Left ventricle myocardium inferior (tissue), 1 donor: ENCODE measurements at regions not wholly inside any gene's neighbourhood (a gene's known extent, or its start where the extent isn't known, plus 50 kb on each side); places are given as distances from the start of the nearest gene placed in this dataset.

ENCODE experiments used
- DNase-seq: peaks from one replicate; pipeline ENCODE4 v3.0.0-alpha.2; 2020
- H3K27ac ChIP-seq: fragments of 200-600 bp; replicated peaks from 2 replicates; pipeline ENCODE4 v1.8.0; 2021
- H3K27me3 ChIP-seq: fragments of 200-600 bp; 2 replicates; pipeline ENCODE4 v1.8.0; 2021; ENCODE audit warnings: low read depth
- H3K36me3 ChIP-seq: fragments of 200-600 bp; 2 replicates; pipeline ENCODE4 v1.8.0; 2021
- H3K4me1 ChIP-seq: fragments of 200-600 bp; 2 replicates; pipeline ENCODE4 v1.8.0; 2021
- H3K4me3 ChIP-seq: fragments of 200-600 bp; 2 replicates; pipeline ENCODE4 v1.8.0; 2021; ENCODE audit warnings: mild to moderate bottlenecking, moderate library complexity
- H3K9me3 ChIP-seq: fragments of 200-600 bp; replicated peaks from 2 replicates; pipeline ENCODE4 v1.8.0; 2021
- CTCF ChIP-seq: fragments of 200-600 bp; IDR thresholded peaks from 2 replicates; pipeline ENCODE4 v1.8.0; 2021; ENCODE audit warnings: antibody characterized with exemption, mild to moderate bottlenecking, borderline replicate concordance
- intact Hi-C: fragments of 100-400 bp; cut with micrococcal nuclease; formaldehyde crosslinking; loops from one replicate; pipeline ENCODE4 v1.11.0; 2022
- donor health status: DM: no; HTN: yes; CAD: no; lungs with severe emphysema.

GRCh38 chr13:44857736-44858135 lies 131.5 kb downstream of the NUFIP1 start:
- no peak for DNase-seq
- Histone ChIP-seq H3K4me1 (peaks cover 29% of the 10 kb centered on the region), H3K27ac (peak overlapping the region; percentile 86), H3K9me3 (no peaks in the 10 kb centered on the region), H3K4me3 (no peak overlapping the region), H3K36me3 (no peaks in the 10 kb centered on the region), H3K27me3 (no peaks in the 10 kb centered on the region)
- intact Hi-C loops, result no loop called here
- no peak for TF ChIP-seq CTCF

- Histone ChIP-seq H3K36me3 (no peaks in the 10 kb centered on the region), H3K27me3 (no peaks in the 10 kb centered on the region), H3K9me3 (no peaks in the 10 kb centered on the region), H3K27ac (peak overlapping the region; percentile 86), H3K4me1 (peaks cover 29% of the 10 kb centered on the region), H3K4me3 (no peak overlapping the region)
- TF ChIP-seq CTCF, result no peak
- intact Hi-C loops, result no loop called here
- no peak for DNase-seq
Observed at GRCh38 chr13:44857061-44857460, 132.2 kb downstream of the NUFIP1 start.

- H3K27ac ChIP-seq, result peak overlapping the region; percentile 86
- H3K4me1 ChIP-seq, result peaks cover 29% of the 10 kb centered on the region
- no peak for DNase-seq
- H3K36me3 ChIP-seq, result no peaks in the 10 kb centered on the region
- H3K9me3 ChIP-seq, result no peaks in the 10 kb centered on the region
- no peak overlapping the region for H3K4me3 ChIP-seq
- H3K27me3 ChIP-seq, result no peaks in the 10 kb centered on the region
- TF ChIP-seq CTCF, result no peak
- intact Hi-C loops, result no loop called here
Observed at GRCh38 chr13:44855860-44856259, 133.4 kb downstream of the NUFIP1 start.

- no peaks in the 10 kb centered on the region for H3K36me3 ChIP-seq
- H3K9me3 ChIP-seq, result no peaks in the 10 kb centered on the region
- H3K4me1 ChIP-seq, result peaks cover 36% of the 10 kb centered on the region
- intact Hi-C loops, result no loop called here
- TF ChIP-seq CTCF, result no peak
- H3K27me3 ChIP-seq, result no peaks in the 10 kb centered on the region
- DNase-seq, result peak; percentile 74
- H3K27ac ChIP-seq, result peak overlapping the region; percentile 86
- H3K4me3 ChIP-seq, result peak overlapping the region; percentile 30
Observed at GRCh38 chr13:44854313-44855060, 134.8 kb downstream of the NUFIP1 start.

- TF ChIP-seq CTCF, result no peak
- Histone ChIP-seq H3K27me3 (no peaks in the 10 kb centered on the region), H3K4me1 (peaks cover 40% of the 10 kb centered on the region), H3K27ac (peak overlapping the region; percentile 86), H3K36me3 (no peaks in the 10 kb centered on the region), H3K9me3 (no peaks in the 10 kb centered on the region), H3K4me3 (no peak overlapping the region)
- no peak for DNase-seq
- intact Hi-C loops, result no loop called here
Observed at GRCh38 chr13:44853641-44854040, 135.6 kb downstream of the NUFIP1 start.
